CD4-positive, CD25-positive, alpha-beta regulatory T cell (primary cell): ENCODE measurements at regions not wholly inside any gene's neighbourhood (a gene's known extent, or its start where the extent isn't known, plus 50 kb on each side); places are given as distances from the start of the nearest gene placed in this dataset.

Experiments used
- ATAC-seq, 2 donors: fragments of 150-1000 bp; cut with Tn5 transposase; one replicate each; pipeline ENCODE4 v1.10.0; 2021; ENCODE audit warnings: low read depth in 2 of 2, moderate number of reproducible peaks in 2 of 2, moderate library complexity in 1 of 2
- DNase-seq, 3 donors: peaks; one replicate each; pipeline versions ENCODE4 v3.0.0 to v3.0.0-alpha.2; 2012 to 2022; ENCODE audit warnings: mixed read lengths in 1 of 3
- H3K27ac ChIP-seq: one replicate; pipeline ENCODE4 v1.7.0; 2013; ENCODE audit warnings: mild to moderate bottlenecking, low read length; ENCODE audit not compliant: insufficient read depth, poor library complexity, severe bottlenecking
- H3K27me3 ChIP-seq: one replicate; pipeline ENCODE4 v1.7.0; 2013; ENCODE audit warnings: low read length; ENCODE audit not compliant: control insufficient read depth, insufficient read depth
- H3K36me3 ChIP-seq: one replicate; pipeline ENCODE4 v1.7.0; 2013; ENCODE audit warnings: mild to moderate bottlenecking, low read length, moderate library complexity; ENCODE audit not compliant: control insufficient read depth, insufficient read depth
- H3K4me1 ChIP-seq: 2 replicates; pipeline ENCODE4 v1.7.0; 2013; ENCODE audit warnings: mild to moderate bottlenecking, low read length; ENCODE audit not compliant: insufficient read depth, control insufficient read depth, poor library complexity, severe bottlenecking
- H3K4me3 ChIP-seq: one replicate; pipeline ENCODE4 v1.7.0; 2013; ENCODE audit warnings: low read depth, mild to moderate bottlenecking, low read length, moderate library complexity
- H3K9me3 ChIP-seq, 2 experiments: 1 replicate in 1 of 2; 2 replicates in 1 of 2; pipeline ENCODE4 v1.7.0; 2013; ENCODE audit warnings: low read length in 2 of 2, mild to moderate bottlenecking in 1 of 2, moderate library complexity in 1 of 2; ENCODE audit not compliant: control insufficient read depth in 2 of 2
- H3K27ac Mint-ChIP-seq, 3 donors: one replicate each; pipeline ENCODE4 v1.8.0; 2020 to 2022; ENCODE audit warnings: mild to moderate bottlenecking in 3 of 3, mixed read lengths in 3 of 3, moderate library complexity in 2 of 3
- H3K27me3 Mint-ChIP-seq: one replicate; pipeline ENCODE4 v1.8.0; 2022; ENCODE audit warnings: mild to moderate bottlenecking, mixed read lengths
- H3K36me3 Mint-ChIP-seq: one replicate; pipeline ENCODE4 v1.8.0; 2020; ENCODE audit warnings: mixed read lengths
- H3K4me1 Mint-ChIP-seq, 4 donors: one replicate each; pipeline ENCODE4 v1.8.0; 2020 to 2022; ENCODE audit warnings: mixed read lengths in 4 of 4, mild to moderate bottlenecking in 1 of 4
- H3K4me3 Mint-ChIP-seq, 4 donors: one replicate each; pipeline ENCODE4 v1.8.0; 2020 to 2022; ENCODE audit warnings: mild to moderate bottlenecking in 4 of 4, mixed read lengths in 4 of 4, moderate library complexity in 3 of 4
- H3K9me3 Mint-ChIP-seq, 7 donors: one replicate each; pipeline ENCODE4 v1.8.0; 2020 to 2022; ENCODE audit warnings: mixed read lengths in 7 of 7, mild to moderate bottlenecking in 3 of 7, moderate library complexity in 2 of 7

GRCh38 chr7:25308906-25309705 is 80.8 kb upstream of the NPVF start:
- no peak for ATAC-seq
- no peak overlapping the region for H3K4me3 Mint-ChIP-seq
- no peaks in the 10 kb centered on the region for H3K9me3 Mint-ChIP-seq
- no peak overlapping the region for H3K27ac Mint-ChIP-seq
- Histone ChIP-seq H3K4me1 (no peaks in the 10 kb centered on the region), H3K36me3 (no peaks in the 10 kb centered on the region), H3K4me3 (no peak overlapping the region), H3K27me3 (peaks cover 2% of the 10 kb centered on the region), H3K9me3 (no peaks in the 10 kb centered on the region), H3K27ac (no peak overlapping the region)
- H3K36me3 Mint-ChIP-seq: no peaks in the 10 kb centered on the region
- H3K4me1 Mint-ChIP-seq: no peaks in the 10 kb centered on the region
- DNase-seq: no peak
- H3K27me3 Mint-ChIP-seq: peaks cover 8% of the 10 kb centered on the region

DNA sequence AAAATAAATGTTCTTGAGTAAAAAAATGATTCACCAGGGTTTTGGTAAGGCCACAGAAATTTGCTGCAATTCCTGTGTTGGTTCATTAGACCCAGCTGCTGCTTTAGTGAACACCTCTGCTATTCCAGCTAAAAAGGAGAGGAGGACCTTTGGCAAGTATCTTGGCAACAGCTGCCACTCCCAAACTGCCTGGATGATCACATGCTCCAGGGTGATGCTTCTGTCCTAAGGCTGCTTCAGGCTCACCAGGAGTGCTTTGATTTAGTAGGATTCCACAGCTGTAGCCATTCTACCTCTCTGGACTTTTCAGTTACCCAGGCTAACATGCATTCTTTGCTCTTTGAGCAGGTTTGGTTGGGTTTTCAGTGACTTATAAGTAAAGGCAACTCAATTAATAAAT is 82.6 kb upstream of the NPVF start:
- H3K4me1 Mint-ChIP-seq: no peaks in the 10 kb centered on the region
- no peaks in the 10 kb centered on the region for H3K36me3 ChIP-seq
- H3K4me3 ChIP-seq: no peak overlapping the region
- DNase-seq (no peak), ATAC-seq (no peak)
- no peaks in the 10 kb centered on the region for H3K9me3 Mint-ChIP-seq
- H3K27ac Mint-ChIP-seq: no peak overlapping the region
- no peaks in the 10 kb centered on the region for H3K36me3 Mint-ChIP-seq
- H3K4me1 ChIP-seq: no peaks in the 10 kb centered on the region
- H3K9me3 ChIP-seq: no peaks in the 10 kb centered on the region
- H3K27me3 ChIP-seq: peaks cover 2% of the 10 kb centered on the region
- no peak overlapping the region for H3K4me3 Mint-ChIP-seq
- no peak overlapping the region for H3K27ac ChIP-seq
- H3K27me3 Mint-ChIP-seq: peaks cover 8% of the 10 kb centered on the region

- no peaks in the 10 kb centered on the region for H3K9me3 Mint-ChIP-seq
- Histone ChIP-seq H3K27ac (no peak overlapping the region), H3K9me3 (no peaks in the 10 kb centered on the region), H3K36me3 (no peaks in the 10 kb centered on the region), H3K4me1 (no peaks in the 10 kb centered on the region), H3K4me3 (no peak overlapping the region), H3K27me3 (peaks cover 2% of the 10 kb centered on the region)
- no peak for ATAC-seq
- H3K27ac Mint-ChIP-seq: no peak overlapping the region
- H3K36me3 Mint-ChIP-seq: no peaks in the 10 kb centered on the region
- peaks cover 8% of the 10 kb centered on the region for H3K27me3 Mint-ChIP-seq
- no peaks in the 10 kb centered on the region for H3K4me1 Mint-ChIP-seq
- no peak overlapping the region for H3K4me3 Mint-ChIP-seq
- DNase-seq: no peak
Measured at GRCh38 chr7:25311346-25311745, 83.1 kb upstream of the NPVF start.

- Mint-ChIP-seq H3K27ac (no peak overlapping the region), H3K4me1 (no peaks in the 10 kb centered on the region), H3K27me3 (peaks cover 9% of the 10 kb centered on the region), H3K4me3 (no peak overlapping the region), H3K9me3 (no peaks in the 10 kb centered on the region), H3K36me3 (no peaks in the 10 kb centered on the region)
- H3K9me3 ChIP-seq: no peaks in the 10 kb centered on the region
- H3K4me3 ChIP-seq: no peak overlapping the region
- H3K36me3 ChIP-seq: no peaks in the 10 kb centered on the region
- no peak for DNase-seq
- no peaks in the 10 kb centered on the region for H3K4me1 ChIP-seq
- H3K27ac ChIP-seq: no peak overlapping the region
- peaks cover 2% of the 10 kb centered on the region for H3K27me3 ChIP-seq
- ATAC-seq: no peak
Measured at GRCh38 chr7:25312968-25313367, 84.7 kb upstream of the NPVF start.

DNA sequence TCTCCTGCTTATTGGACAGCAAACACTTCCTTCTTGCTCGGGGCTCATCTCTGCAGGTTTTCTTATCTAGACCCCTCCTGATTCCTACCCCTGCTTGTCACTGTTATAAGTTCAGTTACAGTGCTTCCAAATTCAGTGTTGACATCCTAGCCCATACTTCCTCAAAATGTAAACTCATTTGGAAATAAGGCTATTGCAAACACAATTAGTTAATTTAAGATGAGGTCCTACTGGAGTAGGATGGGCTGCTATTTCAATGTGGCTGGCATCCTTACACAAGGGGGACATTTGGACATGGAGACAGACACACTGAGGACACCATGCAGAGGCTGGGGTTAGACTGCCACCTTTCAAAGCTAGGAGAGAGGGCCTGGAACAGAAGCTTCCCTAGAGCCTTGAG is 85.2 kb upstream of the NPVF start:
- peaks cover 7% of the 10 kb centered on the region for H3K27me3 Mint-ChIP-seq

GRCh38 chr7:25314094-25314730 is 85.9 kb upstream of the NPVF start:
- Mint-ChIP-seq H3K36me3 (no peaks in the 10 kb centered on the region), H3K27me3 (peaks cover 5% of the 10 kb centered on the region), H3K4me3 (no peak overlapping the region), H3K9me3 (no peaks in the 10 kb centered on the region), H3K4me1 (no peaks in the 10 kb centered on the region), H3K27ac (peak overlapping the region in 1 of 3 donors; percentile 8)
- no peak for ATAC-seq
- H3K4me3 ChIP-seq: no peak overlapping the region
- H3K27me3 ChIP-seq: peaks cover 2% of the 10 kb centered on the region
- no peaks in the 10 kb centered on the region for H3K36me3 ChIP-seq
- DNase-seq: no peak
- H3K9me3 ChIP-seq: no peaks in the 10 kb centered on the region
- H3K27ac ChIP-seq: no peak overlapping the region
- no peaks in the 10 kb centered on the region for H3K4me1 ChIP-seq

More for the DNA sequence above, 85.2 kb upstream of the NPVF start:
- Mint-ChIP-seq H3K9me3 (no peaks in the 10 kb centered on the region), H3K4me3 (no peak overlapping the region), H3K4me1 (no peaks in the 10 kb centered on the region), H3K36me3 (no peaks in the 10 kb centered on the region), H3K27ac (no peak overlapping the region)
- DNase-seq: no peak
- H3K9me3 ChIP-seq: no peaks in the 10 kb centered on the region
- peaks cover 2% of the 10 kb centered on the region for H3K27me3 ChIP-seq
- no peak overlapping the region for H3K4me3 ChIP-seq
- no peak for ATAC-seq
- H3K4me1 ChIP-seq: no peaks in the 10 kb centered on the region
- H3K27ac ChIP-seq: no peak overlapping the region
- no peaks in the 10 kb centered on the region for H3K36me3 ChIP-seq

GRCh38 chr7:25314731-25315267 is 86.5 kb upstream of the NPVF start:
- H3K4me3 Mint-ChIP-seq: no peak overlapping the region
- no peaks in the 10 kb centered on the region for H3K36me3 ChIP-seq
- H3K4me3 ChIP-seq: no peak overlapping the region
- no peaks in the 10 kb centered on the region for H3K9me3 Mint-ChIP-seq
- peaks cover 5% of the 10 kb centered on the region for H3K27me3 Mint-ChIP-seq
- no peak overlapping the region for H3K27ac ChIP-seq
- ATAC-seq: no peak
- H3K27me3 ChIP-seq: peaks cover 2% of the 10 kb centered on the region
- H3K36me3 Mint-ChIP-seq: no peaks in the 10 kb centered on the region
- H3K9me3 ChIP-seq: no peaks in the 10 kb centered on the region
- no peak for DNase-seq
- peaks cover 0 to 2% (median 0%) of the 10 kb centered on the region in 4 donors for H3K4me1 Mint-ChIP-seq
- no peak overlapping the region for H3K27ac Mint-ChIP-seq
- H3K4me1 ChIP-seq: no peaks in the 10 kb centered on the region
